Keratinocyte (primary cell): ENCODE measurements at regions not wholly inside any gene's neighbourhood (a gene's known extent, or its start where the extent isn't known, plus 50 kb on each side); places are given as distances from the start of the nearest gene placed in this dataset.

Experiments
- EZH2 ChIP-seq: IDR thresholded peaks from one replicate; pipeline ENCODE4 v1.6.1; 2012; ENCODE audit warnings: inconsistent platforms, mild to moderate bottlenecking, low read length, moderate library complexity
- TF ChIP-seq, protein P1 (sequence below), 3 experiments: IDR thresholded peaks in 1 of 3; conservative IDR thresholded peaks in 1 of 3; optimal IDR thresholded peaks in 1 of 3; 2 replicates in 2 of 3; 3 replicates in 1 of 3; pipeline versions ENCODE3 to v1.5.1; 2011; ENCODE audit warnings: low read length in 3 of 3, mild to moderate bottlenecking in 3 of 3, moderate library complexity in 2 of 3, control low read depth in 1 of 3, inconsistent platforms in 1 of 3; ENCODE audit not compliant: insufficient read depth in 2 of 3; ENCODE audit errors: extremely low read depth in 1 of 3

DNA sequence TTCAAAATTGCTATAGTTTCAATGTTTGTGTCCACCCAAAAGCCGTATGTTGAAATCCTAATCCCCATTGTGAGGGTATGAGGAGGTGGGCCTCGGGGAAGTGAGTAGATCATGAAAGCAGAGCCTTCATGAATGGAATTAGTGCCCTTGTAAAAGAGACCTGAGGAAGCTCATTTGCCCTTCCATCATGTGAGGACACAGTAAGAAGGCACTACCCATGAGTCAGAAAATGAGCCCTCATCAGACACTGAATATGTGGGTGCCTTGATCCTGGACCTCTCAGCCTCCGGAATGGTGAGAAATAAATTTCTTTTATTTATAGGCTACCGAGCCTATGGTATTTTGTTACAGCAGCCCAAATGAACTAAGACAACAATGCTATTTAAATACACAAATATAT is 57.7 kb upstream of the EFHC2 start:
- TF ChIP-seq, protein P1, sequence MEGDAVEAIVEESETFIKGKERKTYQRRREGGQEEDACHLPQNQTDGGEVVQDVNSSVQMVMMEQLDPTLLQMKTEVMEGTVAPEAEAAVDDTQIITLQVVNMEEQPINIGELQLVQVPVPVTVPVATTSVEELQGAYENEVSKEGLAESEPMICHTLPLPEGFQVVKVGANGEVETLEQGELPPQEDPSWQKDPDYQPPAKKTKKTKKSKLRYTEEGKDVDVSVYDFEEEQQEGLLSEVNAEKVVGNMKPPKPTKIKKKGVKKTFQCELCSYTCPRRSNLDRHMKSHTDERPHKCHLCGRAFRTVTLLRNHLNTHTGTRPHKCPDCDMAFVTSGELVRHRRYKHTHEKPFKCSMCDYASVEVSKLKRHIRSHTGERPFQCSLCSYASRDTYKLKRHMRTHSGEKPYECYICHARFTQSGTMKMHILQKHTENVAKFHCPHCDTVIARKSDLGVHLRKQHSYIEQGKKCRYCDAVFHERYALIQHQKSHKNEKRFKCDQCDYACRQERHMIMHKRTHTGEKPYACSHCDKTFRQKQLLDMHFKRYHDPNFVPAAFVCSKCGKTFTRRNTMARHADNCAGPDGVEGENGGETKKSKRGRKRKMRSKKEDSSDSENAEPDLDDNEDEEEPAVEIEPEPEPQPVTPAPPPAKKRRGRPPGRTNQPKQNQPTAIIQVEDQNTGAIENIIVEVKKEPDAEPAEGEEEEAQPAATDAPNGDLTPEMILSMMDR (optimal IDR thresholded peaks at IDR 0.05 in 1 of 3, IDR thresholded peaks at IDR 0.05 in 1 of 3, conservative IDR thresholded peaks at IDR 0.05 in 1 of 3; ENCODE audit: extremely low read depth in 1 of 3, insufficient read depth in 2 of 3, low read length in 3 of 3): no peak
- no peak for TF ChIP-seq EZH2
